ENCODE measurements at regions not wholly inside any gene's neighbourhood (a gene's known extent, or its start where the extent isn't known, plus 50 kb on each side); places are given as distances from the start of the nearest gene placed in this dataset.

DNA sequence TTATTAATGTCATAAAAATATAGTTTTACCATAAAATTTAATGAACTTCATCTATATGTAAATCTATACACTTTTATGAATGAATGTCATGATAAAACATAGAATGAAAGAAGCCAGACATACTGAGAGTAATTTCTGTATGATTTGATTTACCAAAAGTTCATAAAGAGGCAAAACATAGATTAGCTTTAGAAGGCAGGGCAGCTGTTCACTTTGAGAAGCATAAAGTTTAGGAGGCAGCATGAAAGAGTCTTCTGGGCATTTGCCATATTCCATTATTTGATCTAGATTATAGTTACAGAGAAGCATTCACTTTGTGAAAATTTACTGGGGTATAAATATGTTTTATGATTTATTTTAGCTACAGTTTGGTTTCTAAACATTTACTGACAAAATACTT, 487.2 kb downstream of the ANKRD7 start:
- no peak for DNase-seq

GRCh38 chr7:118713039-118713438, 488.5 kb downstream of the ANKRD7 start:
- no peak for DNase-seq

GRCh38 chr7:118720632-118721031, 496.1 kb downstream of the ANKRD7 start:
- DNase-seq = no peak

DNA sequence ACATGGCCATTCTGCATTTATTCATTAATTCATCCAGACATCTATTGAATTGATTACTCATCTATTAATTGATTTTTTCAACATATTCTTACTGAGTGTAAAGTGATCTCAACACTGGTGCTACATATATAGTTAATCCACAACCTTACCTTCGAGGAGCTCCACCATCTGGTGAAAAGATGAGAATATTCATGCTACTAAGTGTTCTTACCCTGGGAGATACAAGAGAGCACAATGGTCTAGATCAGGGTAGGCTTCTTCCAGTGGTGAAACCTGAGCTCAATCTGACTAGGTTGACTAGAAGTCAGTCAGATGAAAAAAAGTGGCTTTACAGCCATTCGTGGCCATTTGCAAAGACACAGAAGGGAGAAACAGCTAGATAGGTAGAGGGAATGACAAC, 507.4 kb downstream of the ANKRD7 start:
- no peak for DNase-seq

- DNase-seq = no peak
Observed at GRCh38 chr7:118734541-118734940, 510.0 kb downstream of the ANKRD7 start.

- DNase-seq = no peak
Observed at GRCh38 chr7:118735441-118735840, 510.9 kb downstream of the ANKRD7 start.

- DNase-seq = no peak
Observed at GRCh38 chr7:118737935-118738334, 513.4 kb downstream of the ANKRD7 start.

DNA sequence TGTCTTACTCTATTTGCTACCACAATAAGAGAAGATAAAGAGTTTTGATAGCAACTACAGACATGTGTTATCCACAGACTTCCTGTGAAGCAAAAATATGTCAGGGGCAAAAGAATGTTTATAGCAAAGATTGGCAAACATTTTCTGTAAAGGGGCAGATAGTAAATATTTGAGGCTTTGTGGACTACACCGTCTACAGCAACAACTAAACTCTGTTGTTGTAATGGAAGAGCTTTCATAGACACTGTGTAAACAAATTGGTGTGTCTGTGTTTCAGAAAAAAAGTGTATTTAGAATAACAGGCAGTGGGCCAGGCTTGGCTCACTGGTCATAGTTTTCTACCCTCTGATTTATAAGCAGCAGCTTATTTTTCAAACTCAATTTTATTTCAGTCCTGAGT, 521.4 kb downstream of the ANKRD7 start:
- no peak for DNase-seq

DNA sequence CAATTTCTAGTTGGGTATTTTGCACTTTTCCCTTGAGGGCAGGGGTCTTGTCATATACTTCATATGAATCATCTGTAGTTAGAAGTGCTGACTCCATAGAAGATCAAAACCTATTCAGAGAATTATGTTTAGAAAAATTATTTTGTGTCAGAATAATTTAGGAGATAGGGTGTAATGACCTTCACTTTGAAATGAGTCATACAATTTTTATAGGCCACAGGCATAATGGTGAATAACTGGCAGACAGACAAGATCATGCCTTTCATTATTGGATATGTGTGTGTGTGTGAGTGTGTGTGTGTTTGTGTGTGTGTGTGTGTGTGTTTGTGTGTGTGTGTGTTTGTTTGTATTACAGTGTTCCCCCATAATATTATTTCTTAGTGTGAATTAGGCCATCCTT, 523.0 kb downstream of the ANKRD7 start:
- no peak for DNase-seq

- DNase-seq = no peak
Observed at GRCh38 chr7:118753479-118753878, 529.0 kb downstream of the ANKRD7 start.

GRCh38 chr7:118754608-118755007, 530.1 kb downstream of the ANKRD7 start:
- no peak for DNase-seq

GRCh38 chr7:118755067-118755625, 530.6 kb downstream of the ANKRD7 start:
- DNase-seq = no peak

GRCh38 chr7:118757066-118757465, 532.6 kb downstream of the ANKRD7 start:
- DNase-seq = no peak

DNA sequence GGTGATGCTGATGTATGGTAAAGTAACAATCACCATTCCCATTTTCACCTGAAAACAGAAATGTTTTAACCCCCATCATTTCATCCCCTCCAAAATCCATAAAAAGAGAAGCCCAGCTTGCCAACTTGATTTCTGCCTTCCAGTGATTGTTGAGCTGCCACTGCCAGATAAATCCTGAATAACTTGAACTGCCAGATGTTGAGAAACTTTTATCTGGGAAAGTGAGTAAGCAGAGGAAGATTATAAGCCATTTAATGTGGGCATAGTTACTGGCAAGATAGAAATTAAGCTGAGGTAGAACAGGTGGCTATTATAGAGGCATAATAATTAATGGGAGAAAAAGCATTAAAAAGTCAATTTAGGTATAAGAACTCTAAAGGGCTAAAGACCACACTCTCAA, 534.1 kb downstream of the ANKRD7 start:
- no peak for DNase-seq

DNA sequence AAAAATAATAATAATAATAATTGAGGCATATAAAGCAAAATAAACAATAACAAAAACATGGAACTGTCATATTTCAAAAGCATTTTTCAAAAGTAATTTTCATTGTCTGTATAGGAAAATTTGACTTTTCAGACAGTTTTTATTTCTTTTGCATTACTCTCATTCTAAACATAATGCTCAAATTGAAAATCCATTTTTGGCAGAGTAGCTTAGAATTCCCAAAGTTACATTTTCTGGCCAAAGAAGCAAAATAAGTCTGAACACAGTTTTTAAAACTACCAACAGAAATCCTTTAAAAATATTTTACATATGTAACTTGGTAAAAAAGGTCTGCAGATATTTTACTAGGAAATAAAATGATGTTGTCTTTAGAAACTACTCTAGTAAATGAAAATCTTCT, 535.4 kb downstream of the ANKRD7 start:
- no peak for DNase-seq

- no peak for DNase-seq
Observed at GRCh38 chr7:118762451-118762850, 537.9 kb downstream of the ANKRD7 start.

DNA sequence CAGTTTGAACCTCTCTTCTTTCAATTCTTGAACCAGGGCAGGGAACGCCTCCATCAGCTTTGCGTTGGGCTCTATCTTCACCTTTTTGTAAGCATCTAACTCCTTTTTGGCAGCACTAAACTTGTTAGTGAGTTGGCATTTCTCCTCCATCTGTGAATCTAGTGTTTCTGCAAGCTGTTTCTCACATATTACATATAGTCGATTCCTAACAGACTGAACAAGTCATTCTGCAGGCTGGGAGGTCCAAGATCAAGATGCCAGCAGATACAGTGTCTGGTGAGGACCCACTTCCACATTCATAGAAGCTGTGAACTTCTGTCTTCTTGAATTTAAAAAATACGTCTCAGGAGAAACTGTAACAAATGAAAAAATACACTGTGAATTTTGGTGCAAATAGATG, 539.7 kb downstream of the ANKRD7 start:
- no peak for DNase-seq

DNA sequence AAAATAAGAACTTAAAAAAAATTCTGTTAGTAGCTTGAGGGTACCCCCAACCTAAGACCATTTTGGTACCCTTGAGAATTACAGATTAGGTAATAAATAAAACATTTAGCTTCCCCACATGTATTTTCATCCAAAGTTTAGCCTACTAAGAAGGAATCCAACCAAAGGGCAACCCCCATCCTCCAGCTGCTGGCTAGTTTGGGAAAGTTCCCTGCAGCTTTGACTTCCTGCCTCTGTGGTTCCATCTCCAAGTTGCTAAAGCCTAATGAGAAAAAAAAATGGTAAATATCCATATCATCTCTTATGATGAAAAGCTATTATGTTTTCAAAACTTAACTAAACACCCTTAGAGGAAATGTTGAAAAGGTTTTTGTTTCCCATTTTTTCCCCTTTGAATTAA, 547.2 kb downstream of the ANKRD7 start:
- no peak for DNase-seq

DNA sequence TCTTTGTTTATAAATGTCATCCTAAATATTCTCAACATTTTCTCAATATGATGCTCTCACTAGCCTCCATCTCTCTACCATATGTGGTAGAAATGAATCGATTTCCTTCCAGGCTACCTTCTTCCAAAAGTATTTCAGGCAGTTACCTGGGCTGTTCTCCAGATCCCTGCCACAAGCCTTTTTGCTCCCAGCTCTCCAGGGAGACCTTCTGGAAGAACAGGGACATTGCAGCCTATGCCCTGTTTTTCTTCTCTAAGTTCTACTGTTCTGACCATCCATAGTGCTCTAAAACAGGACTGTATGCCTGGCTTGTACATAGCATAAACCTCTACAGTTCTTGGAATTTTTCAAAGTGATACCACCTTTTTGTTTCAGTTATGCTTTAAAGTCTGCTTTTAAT, 552.8 kb downstream of the ANKRD7 start:
- DNase-seq = no peak

GRCh38 chr7:118792682-118793081, 568.2 kb downstream of the ANKRD7 start:
- no peak for DNase-seq

GRCh38 chr7:118793582-118793981, 569.1 kb downstream of the ANKRD7 start:
- DNase-seq = no peak

DNA sequence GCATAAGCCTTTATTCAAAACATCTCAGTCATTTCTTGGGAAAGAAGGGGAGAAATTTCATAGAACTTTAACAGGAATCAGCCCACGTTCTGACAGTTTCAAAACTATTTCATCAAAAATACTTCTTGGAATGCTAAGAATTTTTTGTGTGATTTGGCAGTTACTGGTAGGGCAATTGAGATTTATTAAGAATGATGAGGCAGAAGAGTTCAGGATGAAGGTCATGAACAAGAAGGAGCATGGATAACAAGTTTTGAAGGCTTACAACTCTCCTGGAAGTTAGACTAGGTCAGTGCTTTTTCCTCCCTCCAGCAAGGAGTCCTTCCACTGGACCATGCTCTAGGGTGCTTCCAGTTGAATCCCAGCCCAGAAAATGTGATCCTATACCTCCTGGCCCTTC, 569.9 kb downstream of the ANKRD7 start:
- DNase-seq = no peak

DNA sequence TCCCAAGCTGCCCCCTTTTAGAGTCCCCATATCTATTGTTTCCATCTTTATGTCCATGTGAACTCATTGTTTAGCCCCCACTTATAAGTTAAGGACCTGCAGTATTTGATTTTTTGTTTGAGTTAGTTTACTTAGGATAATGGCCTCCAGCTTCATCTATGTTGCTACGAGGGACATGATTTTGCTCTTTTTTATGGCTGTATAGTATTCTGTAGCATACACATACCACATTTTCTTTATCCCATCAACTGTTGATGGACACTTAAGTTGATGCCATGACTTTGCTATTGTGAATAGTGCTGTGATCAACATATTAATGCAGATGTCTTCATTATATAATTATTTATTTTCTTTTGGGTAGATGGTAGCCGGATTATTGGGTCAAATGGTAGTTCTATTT, 576.9 kb downstream of the ANKRD7 start:
- no peak for DNase-seq

- no peak for DNase-seq
Observed at GRCh38 chr7:118802726-118803125, 578.2 kb downstream of the ANKRD7 start.

DNA sequence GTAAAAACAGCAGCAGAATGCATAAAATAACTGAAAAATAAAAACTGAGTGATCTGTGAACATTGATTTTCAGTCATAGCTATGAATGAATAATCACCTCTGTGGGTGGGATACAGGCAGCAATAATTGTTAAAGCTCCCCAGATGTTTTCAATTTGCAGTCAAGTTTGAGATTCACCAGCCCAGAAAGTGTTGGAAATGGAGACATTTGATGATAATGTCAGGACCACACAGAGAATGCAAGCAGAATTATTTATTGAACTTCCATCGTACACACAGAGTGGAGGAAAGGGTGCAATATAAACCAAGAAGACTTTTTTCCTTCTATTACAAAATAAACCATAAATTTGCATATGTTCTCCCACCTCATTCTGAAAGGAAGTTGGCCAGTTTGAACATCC, 601.7 kb downstream of the ANKRD7 start:
- no peak for DNase-seq

GRCh38 chr7:118836933-118837332, 612.4 kb downstream of the ANKRD7 start:
- DNase-seq = no peak

All from HCEC 1CT (cell line).